ENCODE measurements at regions not wholly inside any gene's neighbourhood (a gene's known extent, or its start where the extent isn't known, plus 50 kb on each side); places are given as distances from the start of the nearest gene placed in this dataset.

GRCh38 chr5:99775189-99775588 lies 760.0 kb upstream of the FAM174A start:
- TF ChIP-seq CTCF (IDR thresholded peaks at IDR 0.05; ENCODE audit: low read depth, low read length, poor library complexity, severe bottlenecking) (no peak), EZH2phosphoT487 (IDR thresholded peaks at IDR 0.05; ENCODE audit: borderline replicate concordance, low read length) (no peak)
